GM23338 (cell line): ENCODE measurements at regions not wholly inside any gene's neighbourhood (a gene's known extent, or its start where the extent isn't known, plus 50 kb on each side); places are given as distances from the start of the nearest gene placed in this dataset.

Experiments used
- EZH2 ChIP-seq: fragments of 200-600 bp; sonication (generic); IDR thresholded peaks from one replicate; pipeline ENCODE4 v1.8.0; 2017; ENCODE audit warnings: antibody characterized with exemption, mild to moderate bottlenecking, low read depth; ENCODE audit not compliant: unreplicated experiment
- POLR2AphosphoS5 ChIP-seq: IDR thresholded peaks from 2 replicates; pipeline ENCODE4 v1.6.1; 2016; ENCODE audit warnings: antibody characterized with exemption, low read depth
- TF ChIP-seq, protein P1 (sequence below), 2 experiments: fragments of 200-600 bp in 1 of 2; sonication (generic) in 1 of 2; conservative IDR thresholded peaks; 2 replicates each; pipeline versions ENCODE4 v1.5.1 to v1.6.1; 2016 to 2017; ENCODE audit warnings: antibody characterized with exemption in 2 of 2, low read depth in 2 of 2, mild to moderate bottlenecking in 2 of 2, moderate library complexity in 1 of 2
- TF ChIP-seq, protein P2 (sequence below): IDR thresholded peaks from one replicate; pipeline ENCODE4 v1.6.1; 2018; ENCODE audit warnings: antibody characterized with exemption; ENCODE audit not compliant: unreplicated experiment

DNA sequence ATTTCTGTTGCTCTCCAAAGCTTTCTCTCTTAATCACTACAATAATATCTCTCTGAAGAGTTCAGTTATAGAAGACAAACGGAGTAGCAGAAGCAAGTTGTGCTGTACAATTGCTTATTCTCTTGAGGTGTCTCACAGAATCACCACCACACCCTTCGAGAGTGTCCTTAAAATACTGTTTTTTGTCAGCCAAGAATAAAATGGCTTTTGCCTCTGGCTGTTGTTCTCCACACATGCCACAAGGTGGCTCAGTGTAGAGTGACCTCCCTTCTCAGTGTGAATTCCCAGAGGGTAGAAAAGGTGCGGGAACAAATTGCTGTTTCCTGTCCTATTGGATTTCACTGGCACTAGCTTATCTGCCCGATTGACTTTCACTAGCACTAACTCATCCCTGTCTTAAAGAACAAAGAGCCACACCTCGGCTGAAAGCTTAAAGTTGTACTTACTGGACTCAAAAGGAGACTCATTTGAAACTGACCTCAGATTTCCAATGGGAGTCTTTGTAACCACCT is 134.2 kb upstream of the SATB1 start:
- TF ChIP-seq, protein P1, sequence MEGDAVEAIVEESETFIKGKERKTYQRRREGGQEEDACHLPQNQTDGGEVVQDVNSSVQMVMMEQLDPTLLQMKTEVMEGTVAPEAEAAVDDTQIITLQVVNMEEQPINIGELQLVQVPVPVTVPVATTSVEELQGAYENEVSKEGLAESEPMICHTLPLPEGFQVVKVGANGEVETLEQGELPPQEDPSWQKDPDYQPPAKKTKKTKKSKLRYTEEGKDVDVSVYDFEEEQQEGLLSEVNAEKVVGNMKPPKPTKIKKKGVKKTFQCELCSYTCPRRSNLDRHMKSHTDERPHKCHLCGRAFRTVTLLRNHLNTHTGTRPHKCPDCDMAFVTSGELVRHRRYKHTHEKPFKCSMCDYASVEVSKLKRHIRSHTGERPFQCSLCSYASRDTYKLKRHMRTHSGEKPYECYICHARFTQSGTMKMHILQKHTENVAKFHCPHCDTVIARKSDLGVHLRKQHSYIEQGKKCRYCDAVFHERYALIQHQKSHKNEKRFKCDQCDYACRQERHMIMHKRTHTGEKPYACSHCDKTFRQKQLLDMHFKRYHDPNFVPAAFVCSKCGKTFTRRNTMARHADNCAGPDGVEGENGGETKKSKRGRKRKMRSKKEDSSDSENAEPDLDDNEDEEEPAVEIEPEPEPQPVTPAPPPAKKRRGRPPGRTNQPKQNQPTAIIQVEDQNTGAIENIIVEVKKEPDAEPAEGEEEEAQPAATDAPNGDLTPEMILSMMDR (conservative IDR thresholded peaks at IDR 0.05; ENCODE audit: low read depth in 2 of 2): peak; percentile 80 to 92
- TF ChIP-seq, protein P2, sequence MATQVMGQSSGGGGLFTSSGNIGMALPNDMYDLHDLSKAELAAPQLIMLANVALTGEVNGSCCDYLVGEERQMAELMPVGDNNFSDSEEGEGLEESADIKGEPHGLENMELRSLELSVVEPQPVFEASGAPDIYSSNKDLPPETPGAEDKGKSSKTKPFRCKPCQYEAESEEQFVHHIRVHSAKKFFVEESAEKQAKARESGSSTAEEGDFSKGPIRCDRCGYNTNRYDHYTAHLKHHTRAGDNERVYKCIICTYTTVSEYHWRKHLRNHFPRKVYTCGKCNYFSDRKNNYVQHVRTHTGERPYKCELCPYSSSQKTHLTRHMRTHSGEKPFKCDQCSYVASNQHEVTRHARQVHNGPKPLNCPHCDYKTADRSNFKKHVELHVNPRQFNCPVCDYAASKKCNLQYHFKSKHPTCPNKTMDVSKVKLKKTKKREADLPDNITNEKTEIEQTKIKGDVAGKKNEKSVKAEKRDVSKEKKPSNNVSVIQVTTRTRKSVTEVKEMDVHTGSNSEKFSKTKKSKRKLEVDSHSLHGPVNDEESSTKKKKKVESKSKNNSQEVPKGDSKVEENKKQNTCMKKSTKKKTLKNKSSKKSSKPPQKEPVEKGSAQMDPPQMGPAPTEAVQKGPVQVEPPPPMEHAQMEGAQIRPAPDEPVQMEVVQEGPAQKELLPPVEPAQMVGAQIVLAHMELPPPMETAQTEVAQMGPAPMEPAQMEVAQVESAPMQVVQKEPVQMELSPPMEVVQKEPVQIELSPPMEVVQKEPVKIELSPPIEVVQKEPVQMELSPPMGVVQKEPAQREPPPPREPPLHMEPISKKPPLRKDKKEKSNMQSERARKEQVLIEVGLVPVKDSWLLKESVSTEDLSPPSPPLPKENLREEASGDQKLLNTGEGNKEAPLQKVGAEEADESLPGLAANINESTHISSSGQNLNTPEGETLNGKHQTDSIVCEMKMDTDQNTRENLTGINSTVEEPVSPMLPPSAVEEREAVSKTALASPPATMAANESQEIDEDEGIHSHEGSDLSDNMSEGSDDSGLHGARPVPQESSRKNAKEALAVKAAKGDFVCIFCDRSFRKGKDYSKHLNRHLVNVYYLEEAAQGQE: no peak
- TF ChIP-seq EZH2 (no peak), POLR2AphosphoS5 (no peak)
